ENCODE measurements at regions not wholly inside any gene's neighbourhood (a gene's known extent, or its start where the extent isn't known, plus 50 kb on each side); places are given as distances from the start of the nearest gene placed in this dataset.
"Not testable (repeated sequence)": the region's sequence is repeated elsewhere in the genome, so short reads cannot be mapped to it uniquely, and the experiment has no call there.

DNA sequence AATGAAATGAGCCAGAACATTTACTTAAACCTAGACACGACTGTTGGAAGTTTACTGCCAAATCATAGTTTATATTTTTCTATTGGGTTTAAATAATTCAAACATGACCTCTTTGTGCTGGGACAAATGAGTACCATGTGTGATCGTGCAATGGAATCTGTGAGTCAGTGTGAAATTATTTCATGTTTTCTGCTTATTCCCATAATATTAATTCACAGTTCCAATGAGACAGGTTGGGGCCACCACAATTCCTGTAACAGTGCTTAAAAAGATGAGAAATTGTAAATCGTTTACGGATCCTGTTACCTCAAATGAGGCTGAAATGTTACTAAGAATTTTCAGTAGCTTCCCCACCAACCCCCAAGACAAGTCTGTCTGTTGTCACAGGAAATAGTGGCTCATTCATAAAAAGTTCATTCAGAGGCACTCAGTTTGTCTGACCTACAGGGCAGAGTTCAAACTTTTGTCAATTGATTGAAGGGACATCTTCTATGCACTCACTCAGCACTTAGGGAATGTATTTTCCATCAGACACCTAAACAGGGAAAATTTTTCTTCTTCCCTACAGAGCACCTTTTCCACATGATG, 563.9 kb upstream of the ADAMTS16 start:
- Histone ChIP-seq H3K36me3 (ENCODE audit: control insufficient read depth, insufficient read depth, low read length) (no peaks in the 10 kb centered on the region), H3K4me3 (ENCODE audit: low read length) (no peak overlapping the region), H3K27ac (ENCODE audit: low read length) (no peak overlapping the region), H3K27me3 (ENCODE audit: control insufficient read depth, insufficient read depth, low read length) (no peaks in the 10 kb centered on the region), H3K9me3 (ENCODE audit: control insufficient read depth, insufficient read depth, low read length) (no peaks in the 10 kb centered on the region), H3K4me1 (ENCODE audit: control insufficient read depth, insufficient read depth, low read length) (no peaks in the 10 kb centered on the region)
- DNase-seq (ENCODE audit: low read depth, low spot score): no peak
- no CpG with 5 or more reads among the region's 4 CpGs for WGBS (ENCODE audit: insufficient coverage, insufficient read length)

DNA sequence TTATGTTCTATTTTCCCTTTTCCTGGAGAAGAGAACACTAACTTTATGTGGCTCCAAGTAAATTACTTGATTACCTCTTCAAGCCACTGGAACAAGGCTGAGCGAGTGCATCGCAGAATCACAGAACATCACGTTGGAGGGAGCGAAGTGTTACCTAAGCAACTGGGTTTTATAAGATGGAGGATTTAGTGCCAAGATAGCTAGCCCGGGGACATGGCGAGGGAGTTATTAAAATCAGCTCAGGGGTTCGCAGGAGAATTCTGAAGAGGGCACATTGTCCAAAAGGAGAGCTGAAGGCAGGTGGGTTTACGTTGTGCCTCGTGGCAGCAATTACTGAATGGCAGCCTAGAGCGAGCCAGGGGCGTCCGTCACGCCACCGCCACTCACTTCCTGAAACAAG, 563.2 kb upstream of the ADAMTS16 start:
- H3K36me3 ChIP-seq (ENCODE audit: control insufficient read depth, insufficient read depth, low read length): no peaks in the 10 kb centered on the region
- DNase-seq (ENCODE audit: low read depth, low spot score): no peak
- H3K4me1 ChIP-seq (ENCODE audit: control insufficient read depth, insufficient read depth, low read length): no peaks in the 10 kb centered on the region
- no peaks in the 10 kb centered on the region for H3K27me3 ChIP-seq (ENCODE audit: control insufficient read depth, insufficient read depth, low read length)
- WGBS (ENCODE audit: insufficient coverage, insufficient read length): no CpG with 5 or more reads among the region's 14 CpGs
- no peaks in the 10 kb centered on the region for H3K9me3 ChIP-seq (ENCODE audit: control insufficient read depth, insufficient read depth, low read length)
- no peak overlapping the region for H3K4me3 ChIP-seq (ENCODE audit: low read length)
- no peak overlapping the region for H3K27ac ChIP-seq (ENCODE audit: low read length)

DNA sequence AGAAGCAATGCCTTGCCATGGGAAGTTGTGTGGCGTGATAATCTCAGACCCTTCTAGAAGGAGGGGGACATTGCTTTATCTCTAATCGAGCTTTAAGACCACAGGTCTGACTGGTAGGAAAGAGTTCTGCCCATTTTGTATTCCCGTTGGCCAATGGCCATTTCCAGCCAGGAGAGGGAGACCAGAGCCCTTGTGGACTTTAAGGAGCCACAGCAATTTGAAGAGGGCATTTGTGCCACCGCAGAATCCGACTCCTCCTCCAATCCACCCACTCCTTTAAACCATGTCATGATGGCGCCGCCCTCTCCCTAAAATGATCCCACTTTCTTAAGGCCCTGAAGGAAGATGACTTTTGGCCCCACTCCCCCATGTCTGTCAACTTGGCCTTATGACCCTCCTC, 560.5 kb upstream of the ADAMTS16 start:
- H3K4me1 ChIP-seq (ENCODE audit: control insufficient read depth, insufficient read depth, low read length): no peaks in the 10 kb centered on the region
- no peaks in the 10 kb centered on the region for H3K36me3 ChIP-seq (ENCODE audit: control insufficient read depth, insufficient read depth, low read length)
- H3K27ac ChIP-seq (ENCODE audit: low read length): no peak overlapping the region
- no peaks in the 10 kb centered on the region for H3K9me3 ChIP-seq (ENCODE audit: control insufficient read depth, insufficient read depth, low read length)
- no peak for DNase-seq (ENCODE audit: low read depth, low spot score)
- WGBS (ENCODE audit: insufficient coverage, insufficient read length): no CpG with 5 or more reads among the region's 7 CpGs
- no peaks in the 10 kb centered on the region for H3K27me3 ChIP-seq (ENCODE audit: control insufficient read depth, insufficient read depth, low read length)
- H3K4me3 ChIP-seq (ENCODE audit: low read length): no peak overlapping the region

DNA sequence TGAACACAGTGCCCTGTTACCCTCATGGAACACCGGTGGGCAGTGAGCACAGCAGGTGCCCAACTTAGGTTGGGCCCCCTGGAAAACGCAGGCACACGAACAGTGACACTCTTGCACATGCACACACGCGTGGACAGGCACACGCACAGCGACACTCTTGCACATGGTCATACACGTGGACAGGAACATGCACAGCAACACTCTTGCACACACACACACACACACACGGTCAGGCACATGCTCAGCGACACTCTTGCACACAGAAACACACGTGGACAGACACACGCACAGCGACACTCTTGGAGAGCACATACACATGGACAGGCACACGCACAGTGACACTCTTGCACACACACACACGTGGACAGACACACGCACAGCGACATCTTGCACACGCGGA, 559.4 kb upstream of the ADAMTS16 start:
- H3K27ac ChIP-seq (ENCODE audit: low read length): no peak overlapping the region
- H3K27me3 ChIP-seq (ENCODE audit: control insufficient read depth, insufficient read depth, low read length): no peaks in the 10 kb centered on the region
- H3K9me3 ChIP-seq (ENCODE audit: control insufficient read depth, insufficient read depth, low read length): no peaks in the 10 kb centered on the region
- DNase-seq (ENCODE audit: low read depth, low spot score): no peak
- no peak overlapping the region for H3K4me3 ChIP-seq (ENCODE audit: low read length)
- no peaks in the 10 kb centered on the region for H3K4me1 ChIP-seq (ENCODE audit: control insufficient read depth, insufficient read depth, low read length)
- no peaks in the 10 kb centered on the region for H3K36me3 ChIP-seq (ENCODE audit: control insufficient read depth, insufficient read depth, low read length)
- no CpG with 5 or more reads among the region's 19 CpGs for WGBS (ENCODE audit: insufficient coverage, insufficient read length)

DNA sequence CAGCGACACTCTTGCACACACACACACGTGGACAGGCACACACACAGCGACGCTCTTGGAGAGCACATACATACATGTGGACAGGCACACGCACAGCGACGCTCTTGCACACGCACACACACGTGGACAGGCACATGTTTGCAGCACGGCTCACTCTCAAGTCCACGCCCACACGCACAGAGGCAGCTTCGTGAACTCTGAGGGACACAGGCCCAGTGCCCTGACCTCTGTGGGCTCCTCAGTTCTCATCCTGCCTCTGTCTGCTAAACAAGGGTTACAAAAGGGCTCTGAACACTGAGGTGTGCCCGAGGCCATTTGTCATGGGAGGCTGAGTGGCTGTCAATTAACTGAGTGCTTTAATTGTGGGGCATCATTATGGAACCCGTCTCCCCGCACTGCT, 558.8 kb upstream of the ADAMTS16 start:
- Histone ChIP-seq H3K27me3 (ENCODE audit: control insufficient read depth, insufficient read depth, low read length) (no peaks in the 10 kb centered on the region), H3K4me1 (ENCODE audit: control insufficient read depth, insufficient read depth, low read length) (no peaks in the 10 kb centered on the region), H3K27ac (ENCODE audit: low read length) (no peak overlapping the region), H3K9me3 (ENCODE audit: control insufficient read depth, insufficient read depth, low read length) (no peaks in the 10 kb centered on the region), H3K4me3 (ENCODE audit: low read length) (no peak overlapping the region), H3K36me3 (ENCODE audit: control insufficient read depth, insufficient read depth, low read length) (no peaks in the 10 kb centered on the region)
- WGBS (ENCODE audit: insufficient coverage, insufficient read length): no CpG with 5 or more reads among the region's 16 CpGs
- DNase-seq (ENCODE audit: low read depth, low spot score): no peak

DNA sequence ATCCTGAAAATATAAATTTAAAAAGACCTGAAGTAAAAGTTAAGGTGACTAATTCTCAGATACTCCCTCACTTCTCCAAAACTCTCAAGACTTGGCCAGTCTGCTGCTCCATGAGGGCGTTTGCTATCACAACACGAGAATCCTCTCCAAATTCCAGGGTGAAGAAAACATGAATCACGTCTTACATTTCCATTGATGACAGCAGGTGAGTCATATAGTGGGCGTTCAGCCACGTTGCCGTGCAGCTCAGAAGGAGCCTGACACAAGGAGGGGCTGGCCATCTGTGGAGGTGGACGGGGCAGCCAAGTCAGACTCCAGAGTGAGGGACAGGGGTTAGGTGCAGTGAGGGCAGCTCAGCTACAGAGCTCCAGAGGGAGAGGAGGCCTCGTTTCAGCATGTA, 555.1 kb upstream of the ADAMTS16 start:
- Histone ChIP-seq H3K4me3 (ENCODE audit: low read length) (no peak overlapping the region), H3K9me3 (ENCODE audit: control insufficient read depth, insufficient read depth, low read length) (no peaks in the 10 kb centered on the region), H3K27me3 (ENCODE audit: control insufficient read depth, insufficient read depth, low read length) (no peaks in the 10 kb centered on the region), H3K36me3 (ENCODE audit: control insufficient read depth, insufficient read depth, low read length) (no peaks in the 10 kb centered on the region), H3K4me1 (ENCODE audit: control insufficient read depth, insufficient read depth, low read length) (peaks cover 2% of the 10 kb centered on the region; the same call in 1 of the 2 replicates), H3K27ac (ENCODE audit: low read length) (no peak overlapping the region)
- DNase-seq (ENCODE audit: low read depth, low spot score): no peak
- WGBS (ENCODE audit: insufficient coverage, insufficient read length): no CpG with 5 or more reads among the region's 8 CpGs

DNA sequence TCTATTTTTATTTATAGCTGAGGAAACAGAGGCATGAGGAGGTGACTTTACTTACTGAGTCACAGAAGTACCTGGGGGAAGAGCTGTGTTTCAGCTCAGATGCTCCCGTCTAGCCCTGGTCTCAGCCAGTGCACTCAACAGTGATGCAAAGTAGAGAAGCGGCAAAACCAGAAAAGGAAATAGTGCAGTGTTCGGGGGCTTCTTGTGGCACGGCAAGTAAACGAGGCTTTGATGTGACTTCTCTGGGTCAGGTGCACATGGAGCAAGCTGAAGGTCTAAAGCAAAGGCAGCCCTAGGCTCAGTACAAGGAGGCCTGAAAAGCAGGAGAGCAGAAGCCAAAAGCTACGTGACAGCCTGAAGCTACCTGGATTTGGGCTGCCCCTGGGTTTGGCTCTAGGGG, 526.7 kb upstream of the ADAMTS16 start:
- H3K27me3 ChIP-seq (ENCODE audit: control insufficient read depth, insufficient read depth, low read length): no peaks in the 10 kb centered on the region
- no peak overlapping the region for H3K4me3 ChIP-seq (ENCODE audit: low read length)
- no CpG with 5 or more reads among the region's 6 CpGs for WGBS (ENCODE audit: insufficient coverage, insufficient read length)
- no peak for DNase-seq (ENCODE audit: low read depth, low spot score)
- H3K36me3 ChIP-seq (ENCODE audit: control insufficient read depth, insufficient read depth, low read length): no peaks in the 10 kb centered on the region
- no peak overlapping the region for H3K27ac ChIP-seq (ENCODE audit: low read length)
- H3K4me1 ChIP-seq (ENCODE audit: control insufficient read depth, insufficient read depth, low read length): no peaks in the 10 kb centered on the region
- no peaks in the 10 kb centered on the region for H3K9me3 ChIP-seq (ENCODE audit: control insufficient read depth, insufficient read depth, low read length)

DNA sequence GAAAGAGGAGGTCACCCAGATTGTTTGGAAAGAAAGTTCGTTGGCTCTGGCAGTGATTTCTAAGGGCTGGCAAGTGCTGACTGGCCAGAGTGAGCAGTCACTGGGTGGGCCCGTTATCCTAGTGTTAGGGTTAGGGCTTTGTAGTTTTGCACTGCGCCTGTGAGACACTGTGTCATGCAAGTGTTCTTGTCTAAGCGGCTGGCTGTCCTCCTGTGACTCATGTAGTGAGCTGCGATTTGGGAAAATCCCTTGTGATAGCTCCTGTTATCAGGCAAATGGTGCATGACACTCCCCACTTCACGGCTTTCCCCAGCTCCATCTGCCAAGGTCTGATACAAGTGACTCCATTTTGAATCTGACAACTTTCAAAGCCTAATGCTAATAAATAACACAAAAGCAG, 526.0 kb upstream of the ADAMTS16 start:
- H3K9me3 ChIP-seq (ENCODE audit: control insufficient read depth, insufficient read depth, low read length): no peaks in the 10 kb centered on the region
- H3K27me3 ChIP-seq (ENCODE audit: control insufficient read depth, insufficient read depth, low read length): no peaks in the 10 kb centered on the region
- H3K4me1 ChIP-seq (ENCODE audit: control insufficient read depth, insufficient read depth, low read length): no peaks in the 10 kb centered on the region
- no peak for DNase-seq (ENCODE audit: low read depth, low spot score)
- WGBS (ENCODE audit: insufficient coverage, insufficient read length): no CpG with 5 or more reads among the region's 6 CpGs
- no peak overlapping the region for H3K27ac ChIP-seq (ENCODE audit: low read length)
- H3K36me3 ChIP-seq (ENCODE audit: control insufficient read depth, insufficient read depth, low read length): no peaks in the 10 kb centered on the region
- H3K4me3 ChIP-seq (ENCODE audit: low read length): no peak overlapping the region

DNA sequence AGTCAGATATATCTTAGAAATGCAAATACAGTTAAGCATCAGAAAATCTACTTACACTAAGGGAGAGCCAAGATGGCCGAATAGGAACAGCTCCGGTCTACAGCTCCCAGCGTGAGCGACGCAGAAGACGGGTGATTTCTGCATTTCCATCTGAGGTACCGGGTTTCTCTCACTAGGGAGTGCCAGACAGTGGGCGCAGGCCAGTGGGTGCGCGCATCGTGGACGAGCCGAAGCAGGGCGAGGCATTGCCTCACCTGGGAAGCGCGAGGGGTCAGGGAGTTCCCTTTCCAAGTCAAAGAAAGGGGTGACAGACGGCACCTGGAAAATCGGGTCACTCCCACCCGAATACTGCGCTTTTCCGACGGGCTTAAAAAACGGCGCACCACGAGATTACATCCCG, 524.8 kb upstream of the ADAMTS16 start:
- not testable (repeated sequence) for H3K27ac ChIP-seq (ENCODE audit: low read length); H3K4me1 ChIP-seq (ENCODE audit: control insufficient read depth, insufficient read depth, low read length); H3K27me3 ChIP-seq (ENCODE audit: control insufficient read depth, insufficient read depth, low read length); H3K36me3 ChIP-seq (ENCODE audit: control insufficient read depth, insufficient read depth, low read length); DNase-seq (ENCODE audit: low read depth, low spot score); H3K4me3 ChIP-seq (ENCODE audit: low read length); H3K9me3 ChIP-seq (ENCODE audit: control insufficient read depth, insufficient read depth, low read length)
- WGBS (ENCODE audit: insufficient coverage, insufficient read length): no CpG with 5 or more reads among the region's 26 CpGs

DNA sequence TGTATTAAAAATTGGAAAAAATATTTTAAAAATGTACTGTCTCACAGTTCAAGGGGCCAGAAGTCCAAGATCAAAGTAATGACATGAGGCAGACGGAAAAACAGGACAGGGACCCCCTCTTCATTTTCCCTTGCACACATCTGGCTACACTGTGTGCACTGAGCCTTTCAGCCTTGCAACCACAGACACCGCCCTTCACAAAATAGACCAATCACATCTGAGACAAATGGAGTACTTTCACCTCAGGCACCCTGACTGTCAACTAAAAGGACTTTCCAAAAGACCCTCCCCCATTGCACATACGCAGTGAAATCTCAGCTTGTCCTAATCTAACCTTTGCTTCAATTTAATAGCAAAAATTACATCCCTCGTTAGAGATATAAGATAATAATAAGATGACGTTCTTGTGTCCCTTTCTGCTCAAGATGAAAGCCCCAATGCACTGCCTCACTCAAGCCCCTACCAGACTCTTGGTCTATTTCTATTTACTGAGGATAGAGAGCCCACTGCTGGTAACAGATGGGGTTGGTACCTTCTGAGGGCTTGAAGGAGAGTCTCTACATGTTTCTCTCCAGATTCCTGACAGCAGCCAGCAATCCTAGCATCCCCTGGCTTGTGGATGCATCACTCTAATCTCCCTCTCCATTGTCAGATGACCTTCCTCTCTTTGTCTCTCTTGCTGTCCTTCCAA, 514.8 kb upstream of the ADAMTS16 start:
- Histone ChIP-seq H3K36me3 (ENCODE audit: control insufficient read depth, insufficient read depth, low read length) (no peaks in the 10 kb centered on the region), H3K4me1 (ENCODE audit: control insufficient read depth, insufficient read depth, low read length) (no peaks in the 10 kb centered on the region)

DNA sequence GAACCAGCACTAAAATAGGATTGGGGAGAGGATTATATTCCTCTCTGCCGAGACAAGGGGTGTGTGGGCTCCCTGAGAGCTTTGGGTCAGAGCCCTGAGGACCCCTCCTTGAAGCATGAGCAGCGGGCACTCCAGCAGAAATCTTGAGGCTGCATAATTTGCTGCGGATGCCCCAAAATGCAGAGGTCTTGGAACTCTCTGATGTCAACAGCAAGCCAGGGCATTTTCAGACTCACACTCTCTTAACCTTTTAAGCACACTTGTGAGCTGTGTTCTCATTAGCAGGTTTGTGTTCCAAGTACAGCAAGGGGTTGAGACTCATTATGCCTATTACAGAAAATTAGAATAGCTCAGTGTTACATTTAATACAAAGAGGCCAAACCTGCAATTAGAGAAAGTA, 513.0 kb upstream of the ADAMTS16 start:
- Histone ChIP-seq H3K9me3 (ENCODE audit: control insufficient read depth, insufficient read depth, low read length) (no peaks in the 10 kb centered on the region), H3K27ac (ENCODE audit: low read length) (no peak overlapping the region), H3K4me3 (ENCODE audit: low read length) (no peak overlapping the region), H3K36me3 (ENCODE audit: control insufficient read depth, insufficient read depth, low read length) (no peaks in the 10 kb centered on the region), H3K4me1 (ENCODE audit: control insufficient read depth, insufficient read depth, low read length) (no peaks in the 10 kb centered on the region), H3K27me3 (ENCODE audit: control insufficient read depth, insufficient read depth, low read length) (no peaks in the 10 kb centered on the region)
- WGBS (ENCODE audit: insufficient coverage, insufficient read length): no CpG with 5 or more reads among the region's 3 CpGs
- DNase-seq (ENCODE audit: low read depth, low spot score): no peak

More for the DNA sequence above, 514.8 kb upstream of the ADAMTS16 start:
- Histone ChIP-seq H3K4me3 (ENCODE audit: low read length) (no peak overlapping the region), H3K27me3 (ENCODE audit: control insufficient read depth, insufficient read depth, low read length) (no peaks in the 10 kb centered on the region), H3K27ac (ENCODE audit: low read length) (no peak overlapping the region), H3K9me3 (ENCODE audit: control insufficient read depth, insufficient read depth, low read length) (no peaks in the 10 kb centered on the region)
- DNase-seq (ENCODE audit: low read depth, low spot score): no peak
- WGBS (ENCODE audit: insufficient coverage, insufficient read length): no CpG with 5 or more reads among the region's 5 CpGs

Measured in iPS DF 6.9 (cell line).